Kidney capillary endothelial cell (primary cell): ENCODE measurements at regions not wholly inside any gene's neighbourhood (a gene's known extent, or its start where the extent isn't known, plus 50 kb on each side); places are given as distances from the start of the nearest gene placed in this dataset.
A peak's percentile ranks its signal among the peaks of the same experiment; 100 is the strongest.
"Not testable (repeated sequence)": the region's sequence is repeated elsewhere in the genome, so short reads cannot be mapped to it uniquely, and the experiment has no call there.

Experiments
- DNase-seq: peaks from one replicate; pipeline ENCODE4 v3.0.0-alpha.2; 2018; ENCODE audit warnings: low spot score

- no peak for DNase-seq
These were observed 124.0 kb downstream of the CETN3 start for GRCh38 chr5:90285581-90285980.

GRCh38 chr5:90284375-90284774 lies 125.2 kb downstream of the CETN3 start:
- DNase-seq: no peak

- no peak for DNase-seq
These were observed 130.5 kb downstream of the CETN3 start for GRCh38 chr5:90279091-90279490.

GRCh38 chr5:90274216-90274615 lies 135.3 kb downstream of the CETN3 start:
- DNase-seq: no peak

GRCh38 chr5:90267646-90268045 lies 141.9 kb downstream of the CETN3 start:
- DNase-seq: no peak

GRCh38 chr5:90265545-90265857 lies 144.1 kb downstream of the CETN3 start:
- no peak for DNase-seq

GRCh38 chr5:90264689-90265544 lies 144.6 kb downstream of the CETN3 start:
- peak; percentile 77 for DNase-seq

GRCh38 chr5:90263102-90263820 lies 146.3 kb downstream of the CETN3 start:
- no peak for DNase-seq

- no peak for DNase-seq
These were observed 158.1 kb downstream of the CETN3 start for GRCh38 chr5:90251447-90251846.

GRCh38 chr5:90248640-90249039 lies 160.9 kb downstream of the CETN3 start:
- DNase-seq: no peak

GRCh38 chr5:90243848-90244247 lies 165.7 kb downstream of the CETN3 start:
- not testable (repeated sequence) for DNase-seq

GRCh38 chr5:90233476-90233875 lies 176.1 kb downstream of the CETN3 start:
- DNase-seq: no peak

- no peak for DNase-seq
These were observed 177.9 kb downstream of the CETN3 start for GRCh38 chr5:90231688-90232087.

- DNase-seq: no peak
These were observed 181.9 kb downstream of the CETN3 start for GRCh38 chr5:90227683-90228082.

- no peak for DNase-seq
These were observed 183.0 kb downstream of the CETN3 start for GRCh38 chr5:90226433-90227099.

GRCh38 chr5:90224342-90224741 lies 185.2 kb downstream of the CETN3 start:
- no peak for DNase-seq

GRCh38 chr5:90223756-90224155 lies 185.8 kb downstream of the CETN3 start:
- no peak for DNase-seq

GRCh38 chr5:90221951-90222350 lies 187.6 kb downstream of the CETN3 start:
- DNase-seq: peak; percentile 10

GRCh38 chr5:90220554-90220953 lies 189.0 kb downstream of the CETN3 start:
- DNase-seq: no peak

- no peak for DNase-seq
These were observed 194.6 kb downstream of the CETN3 start for GRCh38 chr5:90214991-90215390.

GRCh38 chr5:90208323-90208722 lies 201.2 kb downstream of the CETN3 start:
- DNase-seq: not testable (repeated sequence)

- peak; percentile 16 for DNase-seq
These were observed 207.6 kb downstream of the CETN3 start for GRCh38 chr5:90201923-90202322.
